CD4-positive, alpha-beta T cell (primary cell): ENCODE measurements at regions not wholly inside any gene's neighbourhood (a gene's known extent, or its start where the extent isn't known, plus 50 kb on each side); places are given as distances from the start of the nearest gene placed in this dataset.

Experiments
- ATAC-seq: fragments of 200-7000 bp; cut with Tn5 transposase; one replicate; pipeline ENCODE4 v1.10.0; 2022; ENCODE audit warnings: mild to moderate bottlenecking; ENCODE audit not compliant: poor library complexity
- CTCF ChIA-PET: fragments of 350-600 bp; sonication (Branson Sonifier 250); formaldehyde crosslinking; loops from one replicate; lab custom pipeline; 2021; ENCODE audit warnings: antibody characterized with exemption, inconsistent platforms; lab: Charles Lee
- POLR2A ChIA-PET: fragments of 350-600 bp; sonication (Branson Sonifier 250); formaldehyde crosslinking; loops from one replicate; lab custom pipeline; 2021; ENCODE audit warnings: antibody characterized with exemption, inconsistent platforms; lab: Charles Lee
- DNase-seq, 14 experiments: peaks; one replicate each; pipeline ENCODE4 v3.0.0-alpha.2; 2013 to 2020; ENCODE audit warnings: mixed read lengths in 2 of 14
- H3K27ac ChIP-seq, 2 donors: one replicate each; pipeline versions ENCODE4 v1.5.1 to v1.7.0; 2013; ENCODE audit warnings: low read length in 2 of 2, low read depth in 1 of 2, mild to moderate bottlenecking in 1 of 2
- H3K27me3 ChIP-seq, 2 experiments: 1 replicate in 1 of 2; 2 replicates in 1 of 2; pipeline versions ENCODE4 v1.6.1 to v1.7.0; 2013; ENCODE audit warnings: low read length in 2 of 2, control low read depth in 1 of 2, mild to moderate bottlenecking in 1 of 2, moderate library complexity in 1 of 2; ENCODE audit not compliant: insufficient read depth in 2 of 2, control insufficient read depth in 1 of 2
- H3K36me3 ChIP-seq: one replicate; pipeline ENCODE4 v1.6.1; 2013; ENCODE audit warnings: low read length, control low read depth; ENCODE audit not compliant: insufficient read depth
- H3K4me1 ChIP-seq: one replicate; pipeline ENCODE4 v1.6.1; 2013; ENCODE audit warnings: low read length, control low read depth; ENCODE audit not compliant: insufficient read depth
- H3K4me3 ChIP-seq: one replicate; pipeline ENCODE4 v1.5.1; 2013; ENCODE audit warnings: mild to moderate bottlenecking, low read length, moderate library complexity
- H3K9me3 ChIP-seq, 2 experiments: 1 replicate in 1 of 2; 2 replicates in 1 of 2; pipeline versions ENCODE4 v1.6.1 to v1.7.0; 2013; ENCODE audit warnings: low read length in 2 of 2, mild to moderate bottlenecking in 2 of 2, control low read depth in 1 of 2, moderate library complexity in 1 of 2; ENCODE audit not compliant: control insufficient read depth in 1 of 2, insufficient read depth in 1 of 2
- H3K27ac Mint-ChIP-seq: one replicate; pipeline ENCODE4 v1.8.0; 2020; ENCODE audit warnings: mixed read lengths
- H3K27me3 Mint-ChIP-seq: one replicate; pipeline ENCODE4 v1.8.0; 2021; ENCODE audit warnings: mixed read lengths
- H3K36me3 Mint-ChIP-seq: one replicate; pipeline ENCODE4 v1.8.0; 2021; ENCODE audit warnings: low read depth, mixed read lengths
- H3K4me1 Mint-ChIP-seq: one replicate; pipeline ENCODE4 v1.8.0; 2021; ENCODE audit warnings: low read depth, mixed read lengths
- H3K4me3 Mint-ChIP-seq: one replicate; pipeline ENCODE4 v1.8.0; 2020; ENCODE audit warnings: mild to moderate bottlenecking, mixed read lengths
- H3K9me3 Mint-ChIP-seq: one replicate; pipeline ENCODE4 v1.8.0; 2020; ENCODE audit warnings: mixed read lengths
- intact Hi-C, 2 experiments: fragments of 100-400 bp; cut with DNase I in 1 of 2; cut with micrococcal nuclease in 1 of 2; formaldehyde crosslinking; loops; one replicate each; pipeline versions ENCODE4 v1.15.1 to v1.9.0; 2023 to 2025; cut with DNase I, micrococcal nuclease
- TF ChIP-seq, protein P1 (sequence below): fragments of 200-600 bp; IDR thresholded peaks from one replicate; pipeline ENCODE4 v1.8.0; 2022; ENCODE audit warnings: antibody characterized with exemption, mild to moderate bottlenecking

DNA sequence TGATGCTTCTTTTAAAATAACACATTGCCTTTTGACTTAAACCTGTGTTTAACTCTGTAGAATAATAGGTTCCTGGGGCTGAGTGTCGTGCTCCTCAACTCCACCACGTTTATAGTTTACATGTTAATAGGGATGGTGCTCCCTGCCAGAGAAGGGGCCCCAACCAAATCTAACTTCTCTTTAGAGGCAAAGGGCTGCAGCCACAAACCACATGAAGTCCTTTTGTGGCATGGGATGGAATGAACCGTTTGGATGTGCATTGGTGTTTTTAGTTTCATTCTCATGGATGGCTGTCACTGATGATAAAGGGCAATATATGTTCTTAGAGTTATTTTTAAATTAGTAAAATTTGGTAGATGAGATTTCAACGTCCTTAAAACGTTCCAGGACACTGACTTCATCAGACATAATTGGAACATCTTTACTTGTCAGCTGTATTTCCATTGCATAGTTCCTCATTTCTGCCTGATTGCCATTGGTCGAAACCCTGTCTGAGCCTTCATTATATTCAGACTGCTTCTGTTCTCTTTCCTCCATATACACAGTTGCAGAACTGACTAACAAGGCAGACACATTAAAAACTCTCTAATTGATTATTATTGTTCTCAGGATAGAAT is 60.4 kb upstream of the HPF1 start:
- intact Hi-C loops = no loop called here

DNA sequence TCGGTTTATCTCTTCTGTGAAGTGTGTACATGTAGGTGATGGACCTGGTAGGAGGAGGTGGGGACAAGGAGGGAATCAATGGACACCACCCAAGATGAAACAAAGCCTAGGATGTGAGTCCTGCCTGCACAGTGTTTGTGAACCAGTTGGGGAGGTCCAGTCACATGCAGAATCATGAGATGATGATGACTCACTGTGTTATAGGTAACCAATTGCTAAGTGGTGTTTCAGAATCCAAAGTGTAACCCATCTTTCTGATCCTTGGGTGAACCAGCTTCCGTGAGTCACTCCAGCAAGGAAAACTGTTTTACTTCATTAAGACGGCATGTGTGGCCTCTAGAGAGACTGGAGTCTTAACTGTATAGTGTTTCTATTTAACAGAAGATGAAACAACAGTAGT is 57.9 kb upstream of the HPF1 start:
- intact Hi-C loops = no loop called here
- CTCF ChIA-PET = no interaction called here
- H3K36me3 Mint-ChIP-seq = no peaks in the 10 kb centered on the region
- H3K27ac Mint-ChIP-seq = no peak overlapping the region
- ATAC-seq = no peak
- no peak overlapping the region for H3K4me3 ChIP-seq
- POLR2A ChIA-PET = no interaction called here
- H3K36me3 ChIP-seq = no peaks in the 10 kb centered on the region
- no peaks in the 10 kb centered on the region for H3K9me3 ChIP-seq
- H3K4me1 Mint-ChIP-seq = peaks cover 9% of the 10 kb centered on the region
- no peak for DNase-seq
- no peak overlapping the region for H3K27ac ChIP-seq
- no peaks in the 10 kb centered on the region for H3K9me3 Mint-ChIP-seq
- H3K27me3 Mint-ChIP-seq = peaks cover 6% of the 10 kb centered on the region
- no peak overlapping the region for H3K4me3 Mint-ChIP-seq
- TF ChIP-seq, protein P1, sequence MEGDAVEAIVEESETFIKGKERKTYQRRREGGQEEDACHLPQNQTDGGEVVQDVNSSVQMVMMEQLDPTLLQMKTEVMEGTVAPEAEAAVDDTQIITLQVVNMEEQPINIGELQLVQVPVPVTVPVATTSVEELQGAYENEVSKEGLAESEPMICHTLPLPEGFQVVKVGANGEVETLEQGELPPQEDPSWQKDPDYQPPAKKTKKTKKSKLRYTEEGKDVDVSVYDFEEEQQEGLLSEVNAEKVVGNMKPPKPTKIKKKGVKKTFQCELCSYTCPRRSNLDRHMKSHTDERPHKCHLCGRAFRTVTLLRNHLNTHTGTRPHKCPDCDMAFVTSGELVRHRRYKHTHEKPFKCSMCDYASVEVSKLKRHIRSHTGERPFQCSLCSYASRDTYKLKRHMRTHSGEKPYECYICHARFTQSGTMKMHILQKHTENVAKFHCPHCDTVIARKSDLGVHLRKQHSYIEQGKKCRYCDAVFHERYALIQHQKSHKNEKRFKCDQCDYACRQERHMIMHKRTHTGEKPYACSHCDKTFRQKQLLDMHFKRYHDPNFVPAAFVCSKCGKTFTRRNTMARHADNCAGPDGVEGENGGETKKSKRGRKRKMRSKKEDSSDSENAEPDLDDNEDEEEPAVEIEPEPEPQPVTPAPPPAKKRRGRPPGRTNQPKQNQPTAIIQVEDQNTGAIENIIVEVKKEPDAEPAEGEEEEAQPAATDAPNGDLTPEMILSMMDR = no peak
- no peaks in the 10 kb centered on the region for H3K4me1 ChIP-seq
- peaks cover 4 to 7% of the 10 kb centered on the region in 2 experiments for H3K27me3 ChIP-seq

More for the DNA sequence above, 60.4 kb upstream of the HPF1 start:
- H3K4me3 Mint-ChIP-seq = no peak overlapping the region
- H3K36me3 ChIP-seq = no peaks in the 10 kb centered on the region
- TF ChIP-seq, protein P1 = no peak
- no peaks in the 10 kb centered on the region for H3K9me3 Mint-ChIP-seq
- no peak overlapping the region for H3K4me3 ChIP-seq
- H3K27me3 ChIP-seq = peaks cover 4 to 7% of the 10 kb centered on the region in 2 experiments
- H3K27ac Mint-ChIP-seq = no peak overlapping the region
- ChIA-PET CTCF (no interaction called here), POLR2A (no interaction called here)
- H3K4me1 ChIP-seq = no peaks in the 10 kb centered on the region
- H3K36me3 Mint-ChIP-seq = no peaks in the 10 kb centered on the region
- ATAC-seq = no peak
- peaks cover 9% of the 10 kb centered on the region for H3K4me1 Mint-ChIP-seq
- no peaks in the 10 kb centered on the region for H3K9me3 ChIP-seq
- no peak for DNase-seq
- peaks cover 6% of the 10 kb centered on the region for H3K27me3 Mint-ChIP-seq
- H3K27ac ChIP-seq = no peak overlapping the region

GRCh38 chr4:169811476-169811875 is 53.7 kb upstream of the HPF1 start:
- intact Hi-C loops = loop anchor here in 1 of 2 experiments (5.0 kb wide), 1 partner anchor 199 kb away; the partner anchor contains the start of gene NEK1
- ATAC-seq (no peak), DNase-seq (no peak)
- Histone ChIP-seq H3K36me3 (no peaks in the 10 kb centered on the region), H3K9me3 (no peaks in the 10 kb centered on the region), H3K4me1 (no peaks in the 10 kb centered on the region), H3K27ac (no peak overlapping the region), H3K27me3 (peaks cover 4 to 7% of the 10 kb centered on the region in 2 experiments), H3K4me3 (no peak overlapping the region)
- ChIA-PET CTCF (interaction anchor here (0.5 to 0.9 kb wide), 2 partner anchors 23 to 68 kb away, joined by 3 to 5 read pairs; no protein-coding TSS in a partner anchor), POLR2A (no interaction called here)
- Mint-ChIP-seq H3K27me3 (peaks cover 6% of the 10 kb centered on the region), H3K4me3 (no peak overlapping the region), H3K9me3 (no peaks in the 10 kb centered on the region), H3K4me1 (peaks cover 2% of the 10 kb centered on the region), H3K27ac (no peak overlapping the region), H3K36me3 (no peaks in the 10 kb centered on the region)
- TF ChIP-seq, protein P1 = no peak
